ENCODE measurements at regions not wholly inside any gene's neighbourhood (a gene's known extent, or its start where the extent isn't known, plus 50 kb on each side); places are given as distances from the start of the nearest gene placed in this dataset.

DNA sequence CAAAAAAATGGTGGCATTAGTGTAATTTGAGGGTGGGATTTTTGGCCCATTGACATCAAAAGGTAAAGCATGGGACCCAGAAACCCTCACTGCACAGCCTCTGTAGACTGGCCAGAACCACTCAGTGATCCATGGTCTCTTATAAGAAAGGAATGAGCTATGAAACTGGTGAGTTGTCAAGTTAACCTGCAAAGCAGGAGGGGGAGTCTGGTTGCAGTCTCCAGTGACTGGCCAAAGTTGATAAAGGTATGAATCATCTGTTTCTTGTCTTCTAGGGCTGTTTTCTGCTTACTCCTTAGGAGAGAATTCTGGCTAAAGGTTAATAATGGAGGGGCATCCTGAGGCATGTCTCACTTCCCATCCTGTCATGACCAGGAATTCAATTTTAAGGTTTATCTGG, 325.2 kb downstream of the TLR4 start:
- Histone ChIP-seq H3K27ac (no peak overlapping the region), H3K9me3 (no peaks in the 10 kb centered on the region), H3K4me1 (no peaks in the 10 kb centered on the region), H3K4me3 (no peak overlapping the region), H3K4me2 (no peak overlapping the region)
- POLR2A ChIA-PET, result no interaction called here
- no peak for ATAC-seq
- CTCF ChIA-PET, result interaction anchor here (1.6 kb wide), 1 partner anchor 14 kb away, joined by 3 read pairs; no protein-coding TSS in a partner anchor
- no peak for TF ChIP-seq ZFP36 (IDR thresholded peaks at IDR 0.05; ENCODE audit: borderline replicate concordance, partially characterized antibody)
- no peak for TF ChIP-seq HOXB13 (CRISPR knock-in tag; IDR thresholded peaks at IDR 0.05; ENCODE audit: low read depth)
- FAIRE-seq, result no peak
- DNase-seq (ENCODE audit: low read depth in 1 of 2, low spot score in 1 of 2), result no peak

GRCh38 chr9:118034701-118035100, 330.5 kb downstream of the TLR4 start:
- no peak for FAIRE-seq
- Histone ChIP-seq H3K9me3 (no peaks in the 10 kb centered on the region), H3K27ac (no peak overlapping the region), H3K4me3 (no peak overlapping the region), H3K4me1 (no peaks in the 10 kb centered on the region), H3K4me2 (no peak overlapping the region)
- POLR2A ChIA-PET, result no interaction called here
- TF ChIP-seq MYC (IDR thresholded peaks at IDR 0.05; ENCODE audit: borderline replicate concordance, low read length) (no peak), RFX5 (IDR thresholded peaks at IDR 0.05) (no peak), POLR2AphosphoS2 (conservative IDR thresholded peaks at IDR 0.05; ENCODE audit: low read length) (no peak), CBX8 (IDR thresholded peaks at IDR 0.05) (no peak), RARB (CRISPR knock-in tag; IDR thresholded peaks at IDR 0.05) (no peak), RAD21 (conservative IDR thresholded peaks at IDR 0.05 in 1 of 2, IDR thresholded peaks at IDR 0.05 in 1 of 2) (no peak), JUN (IDR thresholded peaks at IDR 0.05) (no peak), HMGXB4 (CRISPR knock-in tag; IDR thresholded peaks at IDR 0.05; ENCODE audit: borderline replicate concordance) (no peak), HEYL (CRISPR knock-in tag; IDR thresholded peaks at IDR 0.05) (no peak), EHF (CRISPR knock-in tag; IDR thresholded peaks at IDR 0.05) (no peak), BHLHE40 (IDR thresholded peaks at IDR 0.05; ENCODE audit: low read depth, low read length) (no peak), NFE2L2 (conservative IDR thresholded peaks at IDR 0.05; ENCODE audit: low read length) (no peak), ZC3H11A (IDR thresholded peaks at IDR 0.05) (no peak), ESRRA (IDR thresholded peaks at IDR 0.05; ENCODE audit: borderline replicate concordance, low read length) (no peak)
- ATAC-seq, result no peak
- CTCF ChIA-PET, result no interaction called here
- WGBS (ENCODE audit: missing lambda C conversion rate), result 0% methylated on average over 1 of the region's 1 CpG
- no peak for DNase-seq (ENCODE audit: low read depth in 1 of 2, low spot score in 1 of 2)

DNA sequence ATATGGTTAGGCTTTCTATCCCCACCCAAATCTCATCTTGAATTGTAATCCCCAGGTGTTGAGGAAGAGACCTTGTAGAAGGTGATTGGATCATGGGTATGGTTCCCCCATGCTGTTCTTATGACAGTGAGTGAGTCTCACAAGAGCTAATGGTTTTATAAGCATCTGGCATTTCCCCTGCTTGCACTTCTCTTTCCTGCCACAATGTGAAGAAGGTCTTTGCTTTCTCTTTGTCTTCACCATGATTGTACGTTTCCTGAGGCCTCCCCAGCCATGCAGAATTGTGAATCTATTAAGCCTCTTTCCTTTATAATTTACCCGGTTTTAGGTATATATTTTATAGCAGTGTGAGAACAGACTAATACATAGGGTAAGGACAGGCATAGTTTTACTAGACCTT, 334.5 kb downstream of the TLR4 start:
- Histone ChIP-seq H3K4me2 (no peak overlapping the region), H3K9me3 (no peaks in the 10 kb centered on the region), H3K4me1 (no peaks in the 10 kb centered on the region), H3K27ac (no peak overlapping the region), H3K4me3 (no peak overlapping the region)
- ATAC-seq, result no peak
- no peak for FAIRE-seq
- CTCF ChIA-PET, result no interaction called here
- TF ChIP-seq PBX3 (IDR thresholded peaks at IDR 0.05) (no peak), RAD21 (conservative IDR thresholded peaks at IDR 0.05 in 1 of 2, IDR thresholded peaks at IDR 0.05 in 1 of 2) (no peak), POLR2AphosphoS2 (conservative IDR thresholded peaks at IDR 0.05; ENCODE audit: low read length) (no peak), TFCP2L1 (CRISPR knock-in tag; IDR thresholded peaks at IDR 0.05) (no peak), GATA3 (IDR thresholded peaks at IDR 0.05; ENCODE audit: borderline replicate concordance) (no peak), FOSB (CRISPR knock-in tag; IDR thresholded peaks at IDR 0.05) (no peak), KDM5A (IDR thresholded peaks at IDR 0.05) (no peak), ZNF302 (CRISPR knock-in tag; IDR thresholded peaks at IDR 0.05) (no peak), JUN (IDR thresholded peaks at IDR 0.05) (no peak), ESRRA (IDR thresholded peaks at IDR 0.05; ENCODE audit: borderline replicate concordance, low read length) (no peak), HOXA7 (CRISPR knock-in tag; IDR thresholded peaks at IDR 0.05) (no peak), ZC3H11A (IDR thresholded peaks at IDR 0.05) (no peak)
- TF ChIP-seq, protein P1, sequence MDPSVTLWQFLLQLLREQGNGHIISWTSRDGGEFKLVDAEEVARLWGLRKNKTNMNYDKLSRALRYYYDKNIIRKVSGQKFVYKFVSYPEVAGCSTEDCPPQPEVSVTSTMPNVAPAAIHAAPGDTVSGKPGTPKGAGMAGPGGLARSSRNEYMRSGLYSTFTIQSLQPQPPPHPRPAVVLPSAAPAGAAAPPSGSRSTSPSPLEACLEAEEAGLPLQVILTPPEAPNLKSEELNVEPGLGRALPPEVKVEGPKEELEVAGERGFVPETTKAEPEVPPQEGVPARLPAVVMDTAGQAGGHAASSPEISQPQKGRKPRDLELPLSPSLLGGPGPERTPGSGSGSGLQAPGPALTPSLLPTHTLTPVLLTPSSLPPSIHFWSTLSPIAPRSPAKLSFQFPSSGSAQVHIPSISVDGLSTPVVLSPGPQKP (IDR thresholded peaks at IDR 0.05; ENCODE audit: low read depth, low read length), result no peak
- no peak for DNase-seq (ENCODE audit: low read depth in 1 of 2, low spot score in 1 of 2)
- 3% methylated on average over 2 of the region's 2 CpGs for WGBS (ENCODE audit: missing lambda C conversion rate)
- POLR2A ChIA-PET, result no interaction called here

Data from A549 (cell line).